HepG2 (cell line): ENCODE measurements at regions not wholly inside any gene's neighbourhood (a gene's known extent, or its start where the extent isn't known, plus 50 kb on each side); places are given as distances from the start of the nearest gene placed in this dataset.

ENCODE experiments used
- ATAC-seq: fragments of 200-7000 bp; cut with Tn5 transposase; 3 replicates; pipeline ENCODE4 v1.9.1; 2020; ENCODE audit warnings: mild to moderate bottlenecking, moderate library complexity
- BruUV-seq: library from RNA; stranded (reverse); fragments of 400-500 nt; replicated peaks from 2 replicates; lab custom pipeline; 2021; lab: Mats Ljungman, UMichigan
- CTCF ChIA-PET: fragments of 300-600 bp; formaldehyde crosslinking; extraction: SDS; loops from one replicate; lab custom pipeline; 2021; ENCODE audit warnings: low total read pairs, inconsistent platforms, low intra/inter-chr PET ratio; lab: Yijun Ruan, JAX
- POLR2A ChIA-PET: fragments of 350-600 bp; sonication (Branson Sonifier 250); formaldehyde crosslinking; loops from one replicate; lab custom pipeline; 2020; ENCODE audit warnings: antibody characterized with exemption, inconsistent platforms; lab: Yijun Ruan, JAX
- DNase-seq: peaks from one replicate; pipeline ENCODE4 v3.0.0-alpha.2; 2015; ENCODE audit warnings: low spot score
- FAIRE-seq: peaks from 3 replicates; lab custom pipeline; 2011; peaks lifted over from hg19 to GRCh38; lab: Jason Lieb, UNC
- H2AFZ ChIP-seq: one replicate; pipeline ENCODE4 v1.6.1; 2011; ENCODE audit warnings: low read length, inconsistent platforms
- H3K27ac ChIP-seq: fragments of 300-600 bp; 3 replicates; pipeline ENCODE4 v1.8.0; 2011; ENCODE audit warnings: mixed run types, mild to moderate bottlenecking, mixed read lengths, low read length, inconsistent platforms; ENCODE audit not compliant: insufficient read depth; ENCODE audit errors: extremely low read length
- H3K27me3 ChIP-seq, 2 experiments: fragments of 200-600 bp in 1 of 2; 2 replicates in 1 of 2; 3 replicates in 1 of 2; pipeline versions ENCODE4 v1.6.0 to v1.8.0; 2011; ENCODE audit warnings: low read length in 2 of 2, mild to moderate bottlenecking in 2 of 2, moderate library complexity in 2 of 2, inconsistent platforms in 1 of 2; ENCODE audit not compliant: insufficient read depth in 2 of 2, control insufficient read depth in 1 of 2
- H3K36me3 ChIP-seq, 2 experiments: fragments of 200-600 bp in 1 of 2; replicated peaks in 1 of 2; 2 replicates in 1 of 2; 3 replicates in 1 of 2; pipeline versions ENCODE4 v1.5.1 to v1.8.0; 2011; ENCODE audit warnings: low read length in 2 of 2, inconsistent platforms in 1 of 2; ENCODE audit not compliant: insufficient read depth in 2 of 2, control insufficient read depth in 1 of 2
- H3K4me1 ChIP-seq: 2 replicates; pipeline ENCODE4 v1.5.1; 2012; ENCODE audit warnings: low read length, inconsistent platforms; ENCODE audit not compliant: insufficient read depth
- H3K4me2 ChIP-seq: 2 replicates; pipeline ENCODE4 v1.6.0; 2011; ENCODE audit warnings: low read depth, low read length, inconsistent platforms
- H3K4me3 ChIP-seq, 3 experiments: fragments of 200-600 bp in 1 of 3; sonication (generic), shearing (Covaris generic) in 1 of 3; replicated peaks in 1 of 3; 2 replicates each; pipeline ENCODE4 v1.5.1; 2011 to 2016; ENCODE audit warnings: low read length in 3 of 3, inconsistent platforms in 2 of 3, low read depth in 2 of 3, mild to moderate bottlenecking in 2 of 3, control low read depth in 1 of 3, mixed read lengths in 1 of 3; ENCODE audit not compliant: insufficient read depth in 1 of 3
- H3K79me2 ChIP-seq: one replicate; pipeline ENCODE4 v1.6.1; 2011; ENCODE audit warnings: low read length, inconsistent platforms; ENCODE audit not compliant: insufficient read depth
- H3K9ac ChIP-seq: 2 replicates; pipeline ENCODE4 v1.6.0; 2011; ENCODE audit warnings: mild to moderate bottlenecking, low read depth, low read length, inconsistent platforms; ENCODE audit not compliant: insufficient read depth
- H3K9me3 ChIP-seq: 2 replicates; pipeline ENCODE4 v1.5.1; 2012; ENCODE audit warnings: mild to moderate bottlenecking, low read length
- H4K20me1 ChIP-seq: 2 replicates; pipeline ENCODE4 v1.6.0; 2011; ENCODE audit warnings: inconsistent platforms, mild to moderate bottlenecking, low read length, moderate library complexity; ENCODE audit not compliant: insufficient read depth
- ARNT2 ChIP-seq: sonication (generic); formaldehyde crosslinking; IDR thresholded peaks from 2 replicates; pipeline ENCODE4 v1.8.0; 2022; ENCODE audit warnings: mild to moderate bottlenecking, low read depth, missing genetic modification reagents, moderate library complexity
- THAP11 ChIP-seq: IDR thresholded peaks from 2 replicates; pipeline ENCODE4 v1.6.1; 2016; ENCODE audit warnings: missing biosample characterization, missing genetic modification reagents
- ZFAT ChIP-seq: sonication (generic); formaldehyde crosslinking; conservative IDR thresholded peaks from 2 replicates; pipeline ENCODE4 v1.8.1; 2023; ENCODE audit warnings: missing genetic modification reagents, inconsistent platforms
- ZFP82 ChIP-seq: sonication (generic); formaldehyde crosslinking; IDR thresholded peaks from 2 replicates; pipeline ENCODE4 v1.5.1; 2020; ENCODE audit warnings: mild to moderate bottlenecking, missing genetic modification reagents, borderline replicate concordance
- ZNF10 ChIP-seq: sonication (generic); formaldehyde crosslinking; IDR thresholded peaks from 2 replicates; pipeline ENCODE4 v1.4.0; 2020; ENCODE audit warnings: mild to moderate bottlenecking, low read depth, missing genetic modification reagents, borderline replicate concordance
- ZNF510 ChIP-seq: sonication (generic); formaldehyde crosslinking; IDR thresholded peaks from 2 replicates; pipeline ENCODE4 v1.4.0; 2020; ENCODE audit warnings: low read depth, mild to moderate bottlenecking, missing genetic modification reagents
- ZNF75D ChIP-seq: sonication (generic); formaldehyde crosslinking; IDR thresholded peaks from 2 replicates; pipeline ENCODE4 v1.8.1; 2023; ENCODE audit warnings: missing genetic modification reagents, mild to moderate bottlenecking, borderline replicate concordance
- WGBS: methylation state at CpG from one replicate; pipeline ENCODE4 v1.1.6; 2017; ENCODE audit warnings: low lambda C conversion rate; 5-methylcytosine and 5-hydroxymethylcytosine counted together
- in situ Hi-C: cut with HindIII; loops from 2 replicates; pipeline ENCODE4 v1.10.0; 2017; ENCODE audit warnings: low pct_unique_long_range_greater_than_20kb; ENCODE audit not compliant: extremely low pct_ligation_motif_present
- intact Hi-C: fragments of 100-400 bp; cut with micrococcal nuclease; formaldehyde crosslinking; loops from one replicate; pipeline ENCODE4 v1.10.0; 2022; ENCODE audit not compliant: unreplicated experiment
- TF ChIP-seq, protein P1 (sequence below): fragments of 450-650 bp; IDR thresholded peaks from 2 replicates; pipeline ENCODE4 v1.6.1; 2017
- TF ChIP-seq, protein P2 (sequence below): sonication (generic); formaldehyde crosslinking; IDR thresholded peaks from 2 replicates; pipeline ENCODE4 v1.4.0; 2020; ENCODE audit warnings: missing genetic modification reagents, borderline replicate concordance
- TF ChIP-seq, protein P3 (sequence below): sonication (generic); formaldehyde crosslinking; IDR thresholded peaks from 2 replicates; pipeline ENCODE4 v1.8.1; 2023; ENCODE audit warnings: mild to moderate bottlenecking, moderate library complexity, missing genetic modification reagents
- TF ChIP-seq, protein P4 (sequence below): sonication (generic); formaldehyde crosslinking; IDR thresholded peaks from 2 replicates; pipeline ENCODE4 v1.4.0; 2020; ENCODE audit warnings: missing genetic modification reagents, borderline replicate concordance

DNA sequence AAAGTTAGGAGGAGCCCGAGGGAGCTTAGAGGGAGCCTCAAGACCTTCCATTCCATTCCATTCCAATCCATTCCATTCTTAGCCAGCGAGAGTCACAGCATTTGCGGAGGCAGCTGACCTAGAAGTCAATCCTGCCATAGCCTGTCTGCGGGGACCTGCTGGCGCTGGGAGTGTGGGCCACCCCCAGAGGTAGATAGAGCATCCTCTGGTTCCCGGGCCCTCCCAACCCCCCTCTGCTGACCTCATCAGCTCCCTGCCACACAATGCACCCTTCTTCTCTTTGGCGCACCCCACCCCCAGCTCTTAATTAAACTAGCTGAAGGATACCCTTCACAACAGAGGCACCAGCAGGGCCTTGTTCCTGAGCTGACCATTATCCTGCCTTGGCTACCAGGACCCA is 152.5 kb upstream of the ZMIZ1 start:
- WGBS, result 47% methylated on average over 5 of the region's 7 CpGs
- BruUV-seq, result no TSS peak
- in situ Hi-C loops (no loop called here), intact Hi-C loops (loop anchor here (10.0 kb wide), 1 partner anchor 59 kb away; no protein-coding TSS in a partner anchor)
- Histone ChIP-seq H3K27me3 (peaks cover 5 to 45% of the 10 kb centered on the region in 2 experiments; a peak in 4 of 5 replicates), H3K36me3 (no peaks in the 10 kb centered on the region), H3K79me2 (no peaks in the 10 kb centered on the region), H3K4me1 (peaks cover 37% of the 10 kb centered on the region), H2AFZ (no peak overlapping the region), H3K9ac (no peak overlapping the region), H3K9me3 (no peaks in the 10 kb centered on the region), H4K20me1 (peaks cover 3% of the 10 kb centered on the region), H3K4me3 (no peak overlapping the region), H3K4me2 (no peak overlapping the region), H3K27ac (no peak overlapping the region)
- no peak for DNase-seq
- no peak for FAIRE-seq
- ChIA-PET POLR2A (no interaction called here), CTCF (no interaction called here)
- TF ChIP-seq, protein P1, sequence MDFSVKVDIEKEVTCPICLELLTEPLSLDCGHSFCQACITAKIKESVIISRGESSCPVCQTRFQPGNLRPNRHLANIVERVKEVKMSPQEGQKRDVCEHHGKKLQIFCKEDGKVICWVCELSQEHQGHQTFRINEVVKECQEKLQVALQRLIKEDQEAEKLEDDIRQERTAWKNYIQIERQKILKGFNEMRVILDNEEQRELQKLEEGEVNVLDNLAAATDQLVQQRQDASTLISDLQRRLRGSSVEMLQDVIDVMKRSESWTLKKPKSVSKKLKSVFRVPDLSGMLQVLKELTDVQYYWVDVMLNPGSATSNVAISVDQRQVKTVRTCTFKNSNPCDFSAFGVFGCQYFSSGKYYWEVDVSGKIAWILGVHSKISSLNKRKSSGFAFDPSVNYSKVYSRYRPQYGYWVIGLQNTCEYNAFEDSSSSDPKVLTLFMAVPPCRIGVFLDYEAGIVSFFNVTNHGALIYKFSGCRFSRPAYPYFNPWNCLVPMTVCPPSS, result no peak
- TF ChIP-seq ZNF75D (no peak), ARNT2 (no peak), ZNF510 (CRISPR knock-in tag) (no peak), THAP11 (no peak), ZNF10 (CRISPR knock-in tag) (no peak), ZFP82 (no peak), ZFAT (CRISPR knock-in tag) (no peak)
- TF ChIP-seq, protein P2, sequence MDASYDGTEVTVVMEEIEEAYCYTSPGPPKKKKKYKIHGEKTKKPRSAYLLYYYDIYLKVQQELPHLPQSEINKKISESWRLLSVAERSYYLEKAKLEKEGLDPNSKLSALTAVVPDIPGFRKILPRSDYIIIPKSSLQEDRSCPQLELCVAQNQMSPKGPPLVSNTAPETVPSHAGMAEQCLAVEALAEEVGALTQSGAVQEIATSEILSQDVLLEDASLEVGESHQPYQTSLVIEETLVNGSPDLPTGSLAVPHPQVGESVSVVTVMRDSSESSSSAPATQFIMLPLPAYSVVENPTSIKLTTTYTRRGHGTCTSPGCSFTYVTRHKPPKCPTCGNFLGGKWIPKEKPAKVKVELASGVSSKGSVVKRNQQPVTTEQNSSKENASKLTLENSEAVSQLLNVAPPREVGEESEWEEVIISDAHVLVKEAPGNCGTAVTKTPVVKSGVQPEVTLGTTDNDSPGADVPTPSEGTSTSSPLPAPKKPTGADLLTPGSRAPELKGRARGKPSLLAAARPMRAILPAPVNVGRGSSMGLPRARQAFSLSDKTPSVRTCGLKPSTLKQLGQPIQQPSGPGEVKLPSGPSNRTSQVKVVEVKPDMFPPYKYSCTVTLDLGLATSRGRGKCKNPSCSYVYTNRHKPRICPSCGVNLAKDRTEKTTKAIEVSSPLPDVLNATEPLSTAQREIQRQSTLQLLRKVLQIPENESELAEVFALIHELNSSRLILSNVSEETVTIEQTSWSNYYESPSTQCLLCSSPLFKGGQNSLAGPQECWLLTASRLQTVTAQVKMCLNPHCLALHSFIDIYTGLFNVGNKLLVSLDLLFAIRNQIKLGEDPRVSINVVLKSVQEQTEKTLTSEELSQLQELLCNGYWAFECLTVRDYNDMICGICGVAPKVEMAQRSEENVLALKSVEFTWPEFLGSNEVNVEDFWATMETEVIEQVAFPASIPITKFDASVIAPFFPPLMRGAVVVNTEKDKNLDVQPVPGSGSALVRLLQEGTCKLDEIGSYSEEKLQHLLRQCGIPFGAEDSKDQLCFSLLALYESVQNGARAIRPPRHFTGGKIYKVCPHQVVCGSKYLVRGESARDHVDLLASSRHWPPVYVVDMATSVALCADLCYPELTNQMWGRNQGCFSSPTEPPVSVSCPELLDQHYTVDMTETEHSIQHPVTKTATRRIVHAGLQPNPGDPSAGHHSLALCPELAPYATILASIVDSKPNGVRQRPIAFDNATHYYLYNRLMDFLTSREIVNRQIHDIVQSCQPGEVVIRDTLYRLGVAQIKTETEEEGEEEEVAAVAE (CRISPR knock-in tag), result no peak
- TF ChIP-seq, protein P3, sequence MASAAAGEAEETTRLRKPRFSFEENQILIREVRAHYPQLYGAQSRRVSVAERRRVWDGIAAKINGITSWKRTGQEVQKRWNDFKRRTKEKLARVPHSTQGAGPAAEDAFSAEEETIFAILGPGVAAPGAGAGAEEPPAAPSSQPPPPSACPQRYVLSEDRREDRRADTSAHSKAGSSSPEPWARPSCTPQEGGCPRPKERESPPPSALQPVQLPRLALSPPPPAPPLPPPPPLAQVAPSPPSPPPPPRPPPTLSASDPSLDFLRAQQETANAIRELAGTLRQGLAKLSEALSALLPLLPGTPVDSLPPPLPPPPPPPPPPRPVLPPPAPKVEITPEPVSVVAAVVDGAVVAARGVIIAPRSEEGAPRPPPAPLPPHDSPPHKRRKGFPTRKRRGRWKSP (CRISPR knock-in tag), result no peak
- TF ChIP-seq, protein P4, sequence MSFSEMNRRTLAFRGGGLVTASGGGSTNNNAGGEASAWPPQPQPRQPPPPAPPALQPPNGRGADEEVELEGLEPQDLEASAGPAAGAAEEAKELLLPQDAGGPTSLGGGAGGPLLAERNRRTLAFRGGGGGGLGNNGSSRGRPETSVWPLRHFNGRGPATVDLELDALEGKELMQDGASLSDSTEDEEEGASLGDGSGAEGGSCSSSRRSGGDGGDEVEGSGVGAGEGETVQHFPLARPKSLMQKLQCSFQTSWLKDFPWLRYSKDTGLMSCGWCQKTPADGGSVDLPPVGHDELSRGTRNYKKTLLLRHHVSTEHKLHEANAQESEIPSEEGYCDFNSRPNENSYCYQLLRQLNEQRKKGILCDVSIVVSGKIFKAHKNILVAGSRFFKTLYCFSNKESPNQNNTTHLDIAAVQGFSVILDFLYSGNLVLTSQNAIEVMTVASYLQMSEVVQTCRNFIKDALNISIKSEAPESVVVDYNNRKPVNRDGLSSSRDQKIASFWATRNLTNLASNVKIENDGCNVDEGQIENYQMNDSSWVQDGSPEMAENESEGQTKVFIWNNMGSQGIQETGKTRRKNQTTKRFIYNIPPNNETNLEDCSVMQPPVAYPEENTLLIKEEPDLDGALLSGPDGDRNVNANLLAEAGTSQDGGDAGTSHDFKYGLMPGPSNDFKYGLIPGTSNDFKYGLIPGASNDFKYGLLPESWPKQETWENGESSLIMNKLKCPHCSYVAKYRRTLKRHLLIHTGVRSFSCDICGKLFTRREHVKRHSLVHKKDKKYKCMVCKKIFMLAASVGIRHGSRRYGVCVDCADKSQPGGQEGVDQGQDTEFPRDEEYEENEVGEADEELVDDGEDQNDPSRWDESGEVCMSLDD, result no peak
- ATAC-seq, result no peak
